ENCODE measurements at regions not wholly inside any gene's neighbourhood (a gene's known extent, or its start where the extent isn't known, plus 50 kb on each side); places are given as distances from the start of the nearest gene placed in this dataset.

- TF ChIP-seq POLR2A (IDR thresholded peaks at IDR 0.05) (no peak), POLR2AphosphoS5 (IDR thresholded peaks at IDR 0.05) (no peak), CTCF (IDR thresholded peaks at IDR 0.05) (no peak), EP300 (IDR thresholded peaks at IDR 0.05) (no peak)
Measured at GRCh38 chrX:25561190-25561589, 545.4 kb upstream of the ARX start.

Measured in upper lobe of left lung (tissue), 4 donors.